GM21576 (cell line): ENCODE measurements at regions not wholly inside any gene's neighbourhood (a gene's known extent, or its start where the extent isn't known, plus 50 kb on each side); places are given as distances from the start of the nearest gene placed in this dataset.

Experiments used
- ATAC-seq: cut with Tn5 transposase; IDR thresholded peaks from one replicate; pipeline ENCODE4 v1.9.1; 2021; ENCODE audit warnings: mild to moderate bottlenecking, moderate library complexity; ENCODE audit not compliant: unreplicated experiment

- no peak for ATAC-seq
Observed at GRCh38 chr2:83085869-83086268, 1373.2 kb downstream of the SUCLG1 start.

- ATAC-seq = no peak
Observed at GRCh38 chr2:83081826-83082690, 1377.0 kb downstream of the SUCLG1 start.

GRCh38 chr2:83079007-83079406 is 1380.1 kb downstream of the SUCLG1 start:
- no peak for ATAC-seq

GRCh38 chr2:83072767-83073166 is 1386.3 kb downstream of the SUCLG1 start:
- ATAC-seq = no peak

GRCh38 chr2:83071914-83072313 is 1387.2 kb downstream of the SUCLG1 start:
- ATAC-seq = no peak

- ATAC-seq = no peak
Observed at GRCh38 chr2:83071352-83071751, 1387.7 kb downstream of the SUCLG1 start.

GRCh38 chr2:83069724-83070123 is 1389.4 kb downstream of the SUCLG1 start:
- ATAC-seq = no peak

GRCh38 chr2:83068714-83069113 is 1390.4 kb downstream of the SUCLG1 start:
- ATAC-seq = no peak

GRCh38 chr2:83067947-83068346 is 1391.1 kb downstream of the SUCLG1 start:
- ATAC-seq = no peak

GRCh38 chr2:83063933-83064332 is 1395.1 kb downstream of the SUCLG1 start:
- ATAC-seq = no peak

- ATAC-seq = no peak
Observed at GRCh38 chr2:83063511-83063910, 1395.6 kb downstream of the SUCLG1 start.

GRCh38 chr2:83058683-83059082 is 1400.4 kb downstream of the SUCLG1 start:
- ATAC-seq = no peak

- no peak for ATAC-seq
Observed at GRCh38 chr2:83055376-83056010, 1403.6 kb downstream of the SUCLG1 start.

- ATAC-seq = no peak
Observed at GRCh38 chr2:83054751-83055150, 1404.3 kb downstream of the SUCLG1 start.

- ATAC-seq = no peak
Observed at GRCh38 chr2:83051538-83052170, 1407.4 kb downstream of the SUCLG1 start.

GRCh38 chr2:83042053-83042452 is 1417.0 kb downstream of the SUCLG1 start:
- ATAC-seq = no peak

- ATAC-seq = no peak
Observed at GRCh38 chr2:83022631-83023210, 1436.4 kb downstream of the SUCLG1 start.

- ATAC-seq = no peak
Observed at GRCh38 chr2:83017366-83018090, 1441.6 kb downstream of the SUCLG1 start.

GRCh38 chr2:83016343-83017110 is 1442.6 kb downstream of the SUCLG1 start:
- ATAC-seq = no peak

GRCh38 chr2:83015900-83016299 is 1443.2 kb downstream of the SUCLG1 start:
- ATAC-seq = no peak
